ENCODE measurements at regions not wholly inside any gene's neighbourhood (a gene's known extent, or its start where the extent isn't known, plus 50 kb on each side); places are given as distances from the start of the nearest gene placed in this dataset.

GRCh38 chr1:222019029-222019428, 277.1 kb upstream of the DUSP10 start:
- Histone ChIP-seq H3K9me2 (replicated peaks; ENCODE audit: low read length) (no peaks in the 10 kb centered on the region), H2AFZ (ENCODE audit: low read length) (no peak overlapping the region), H3F3A (ENCODE audit: low read length, unreplicated experiment) (no peaks in the 10 kb centered on the region), H3K9ac (ENCODE audit: low read length) (no peak overlapping the region), H3K27ac (ENCODE audit: low read length) (no peak overlapping the region), H3K4me2 (ENCODE audit: low read length) (no peak overlapping the region), H3K36me3 (ENCODE audit: low read depth, low read length) (no peaks in the 10 kb centered on the region), H3K27me3 (ENCODE audit: low read length) (peaks cover 4% of the 10 kb centered on the region; the same call in 1 of the 2 replicates), H3K4me1 (ENCODE audit: insufficient read depth, low read length) (no peaks in the 10 kb centered on the region), H3K9me3 (ENCODE audit: low read length) (no peaks in the 10 kb centered on the region), H3K4me3 (ENCODE audit: low read length) (no peak overlapping the region), H3K79me2 (ENCODE audit: low read length) (no peaks in the 10 kb centered on the region), H4K20me1 (ENCODE audit: low read length) (no peaks in the 10 kb centered on the region)
- ATAC-seq (no peak), DNase-seq (no peak)
- CTCF ChIA-PET, result no interaction called here
- TF ChIP-seq EZH2phosphoT487 (IDR thresholded peaks at IDR 0.05; ENCODE audit: borderline replicate concordance, low read length) (no peak), CTCF (conservative IDR thresholded peaks at IDR 0.05; ENCODE audit: low read depth, low read length) (no peak), EZH2 (IDR thresholded peaks at IDR 0.05; ENCODE audit: low read length, unreplicated experiment) (no peak)
- intact Hi-C loops (cut with micrococcal nuclease), result no loop called here
- BruUV-seq (replicated peaks), result no TSS peak
- POLR2A ChIA-PET (ENCODE audit: unreplicated experiment), result no interaction called here

GRCh38 chr1:222018041-222018440, 276.2 kb upstream of the DUSP10 start:
- ATAC-seq (no peak), DNase-seq (no peak)
- Histone ChIP-seq H3K9me2 (replicated peaks; ENCODE audit: low read length) (no peaks in the 10 kb centered on the region), H3K4me2 (ENCODE audit: low read length) (no peak overlapping the region), H2AFZ (ENCODE audit: low read length) (no peak overlapping the region), H3K9me3 (ENCODE audit: low read length) (no peaks in the 10 kb centered on the region), H3F3A (ENCODE audit: low read length, unreplicated experiment) (no peaks in the 10 kb centered on the region), H3K4me1 (ENCODE audit: insufficient read depth, low read length) (no peaks in the 10 kb centered on the region), H3K9ac (ENCODE audit: low read length) (no peak overlapping the region), H3K36me3 (ENCODE audit: low read depth, low read length) (no peaks in the 10 kb centered on the region), H3K27me3 (ENCODE audit: low read length) (peaks cover 4% of the 10 kb centered on the region; the same call in 1 of the 2 replicates), H3K79me2 (ENCODE audit: low read length) (no peaks in the 10 kb centered on the region), H4K20me1 (ENCODE audit: low read length) (no peaks in the 10 kb centered on the region), H3K4me3 (ENCODE audit: low read length) (no peak overlapping the region), H3K27ac (ENCODE audit: low read length) (no peak overlapping the region)
- ChIA-PET CTCF (no interaction called here), POLR2A (ENCODE audit: unreplicated experiment) (interaction anchor here (0.6 kb wide), 1 partner anchor 16 kb away, joined by 3 read pairs; no protein-coding TSS in a partner anchor)
- no TSS peak for BruUV-seq (replicated peaks)
- intact Hi-C loops (cut with micrococcal nuclease), result no loop called here
- no peak for TF ChIP-seq EZH2 (IDR thresholded peaks at IDR 0.05; ENCODE audit: low read length, unreplicated experiment)
- TF ChIP-seq EZH2phosphoT487 (IDR thresholded peaks at IDR 0.05; ENCODE audit: borderline replicate concordance, low read length), result no peak
- no peak for TF ChIP-seq CTCF (conservative IDR thresholded peaks at IDR 0.05; ENCODE audit: low read depth, low read length)

GRCh38 chr1:222015686-222016085, 273.8 kb upstream of the DUSP10 start:
- POLR2A ChIA-PET (ENCODE audit: unreplicated experiment), result no interaction called here

More at GRCh38 chr1:222015686-222016085, 273.8 kb upstream of the DUSP10 start:
- no peaks in the 10 kb centered on the region for H3F3A ChIP-seq (ENCODE audit: low read length, unreplicated experiment)
- TF ChIP-seq EZH2 (IDR thresholded peaks at IDR 0.05; ENCODE audit: low read length, unreplicated experiment) (no peak), EZH2phosphoT487 (IDR thresholded peaks at IDR 0.05; ENCODE audit: borderline replicate concordance, low read length) (no peak), CTCF (conservative IDR thresholded peaks at IDR 0.05; ENCODE audit: low read depth, low read length) (no peak)
- no peaks in the 10 kb centered on the region for H3K9me3 ChIP-seq (ENCODE audit: low read length)
- H3K9ac ChIP-seq (ENCODE audit: low read length), result no peak overlapping the region
- no peak overlapping the region for H3K27ac ChIP-seq (ENCODE audit: low read length)
- peaks cover 4% of the 10 kb centered on the region; the same call in 1 of the 2 replicates for H3K27me3 ChIP-seq (ENCODE audit: low read length)
- no TSS peak for BruUV-seq (replicated peaks)
- no peak overlapping the region for H2AFZ ChIP-seq (ENCODE audit: low read length)
- H3K79me2 ChIP-seq (ENCODE audit: low read length), result no peaks in the 10 kb centered on the region
- H4K20me1 ChIP-seq (ENCODE audit: low read length), result no peaks in the 10 kb centered on the region
- DNase-seq, result no peak
- no peak overlapping the region for H3K4me3 ChIP-seq (ENCODE audit: low read length)
- no peaks in the 10 kb centered on the region for H3K36me3 ChIP-seq (ENCODE audit: low read depth, low read length)
- no peaks in the 10 kb centered on the region for H3K9me2 ChIP-seq (replicated peaks; ENCODE audit: low read length)
- intact Hi-C loops (cut with micrococcal nuclease), result no loop called here
- H3K4me1 ChIP-seq (ENCODE audit: insufficient read depth, low read length), result no peaks in the 10 kb centered on the region; the same call in 1 of the 2 replicates
- H3K4me2 ChIP-seq (ENCODE audit: low read length), result no peak overlapping the region
- no peak for ATAC-seq
- CTCF ChIA-PET, result interaction anchor here (0.7 kb wide), 1 partner anchor 155 kb away, joined by 3 read pairs; no protein-coding TSS in a partner anchor

All from PC-3 (cell line).